ENCODE measurements at regions not wholly inside any gene's neighbourhood (a gene's known extent, or its start where the extent isn't known, plus 50 kb on each side); places are given as distances from the start of the nearest gene placed in this dataset.

DNA sequence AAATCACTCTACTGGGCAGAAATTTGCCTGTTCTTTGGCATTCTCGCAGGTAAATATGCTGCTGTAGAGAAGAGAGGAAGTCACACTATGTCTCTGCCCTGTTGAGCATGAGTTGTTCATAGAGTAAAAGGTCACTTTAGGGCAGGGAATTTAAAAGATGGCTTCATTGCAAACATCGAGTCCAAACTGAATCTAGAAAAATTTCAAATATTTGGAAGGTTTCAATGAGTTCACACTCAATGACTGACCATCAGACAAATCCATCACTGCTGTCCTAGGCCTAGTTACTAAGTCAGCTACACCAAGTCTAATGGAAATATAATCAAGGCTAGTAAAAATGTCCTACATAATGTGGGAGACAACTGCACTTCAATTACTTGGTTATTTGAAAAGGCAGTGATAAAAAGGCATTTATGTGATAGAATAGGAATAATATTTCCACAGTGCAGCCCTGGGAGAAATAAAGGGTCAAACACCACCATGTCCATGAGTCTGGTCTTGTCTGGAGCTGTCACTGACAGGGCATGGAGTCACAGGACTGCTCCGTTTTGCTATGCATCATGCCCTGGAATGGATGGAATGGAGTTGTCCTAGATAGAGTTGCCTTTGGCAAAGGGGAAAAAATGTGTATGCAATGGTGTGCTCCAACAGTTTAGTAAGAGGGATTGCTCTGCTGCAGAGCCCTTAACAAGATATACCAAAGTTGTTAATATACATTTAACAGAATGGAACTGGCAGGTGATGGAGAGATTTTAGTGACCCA is 218.5 kb upstream of the DAPK1 start:
- no peak for DNase-seq
- Histone ChIP-seq H3K36me3 (no peaks in the 10 kb centered on the region), H3K27ac (no peak overlapping the region), H3K27me3 (ENCODE audit: low read depth) (peaks cover under 1% of the 10 kb centered on the region), H3K4me3 (no peak overlapping the region), H3K9me3 (no peaks in the 10 kb centered on the region), H3K4me1 (no peaks in the 10 kb centered on the region)
- no peak for ATAC-seq
- TF ChIP-seq, protein P1, sequence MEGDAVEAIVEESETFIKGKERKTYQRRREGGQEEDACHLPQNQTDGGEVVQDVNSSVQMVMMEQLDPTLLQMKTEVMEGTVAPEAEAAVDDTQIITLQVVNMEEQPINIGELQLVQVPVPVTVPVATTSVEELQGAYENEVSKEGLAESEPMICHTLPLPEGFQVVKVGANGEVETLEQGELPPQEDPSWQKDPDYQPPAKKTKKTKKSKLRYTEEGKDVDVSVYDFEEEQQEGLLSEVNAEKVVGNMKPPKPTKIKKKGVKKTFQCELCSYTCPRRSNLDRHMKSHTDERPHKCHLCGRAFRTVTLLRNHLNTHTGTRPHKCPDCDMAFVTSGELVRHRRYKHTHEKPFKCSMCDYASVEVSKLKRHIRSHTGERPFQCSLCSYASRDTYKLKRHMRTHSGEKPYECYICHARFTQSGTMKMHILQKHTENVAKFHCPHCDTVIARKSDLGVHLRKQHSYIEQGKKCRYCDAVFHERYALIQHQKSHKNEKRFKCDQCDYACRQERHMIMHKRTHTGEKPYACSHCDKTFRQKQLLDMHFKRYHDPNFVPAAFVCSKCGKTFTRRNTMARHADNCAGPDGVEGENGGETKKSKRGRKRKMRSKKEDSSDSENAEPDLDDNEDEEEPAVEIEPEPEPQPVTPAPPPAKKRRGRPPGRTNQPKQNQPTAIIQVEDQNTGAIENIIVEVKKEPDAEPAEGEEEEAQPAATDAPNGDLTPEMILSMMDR (IDR thresholded peaks at IDR 0.05) = no peak
- intact Hi-C loops (cut with DNase I) = no loop called here

DNA sequence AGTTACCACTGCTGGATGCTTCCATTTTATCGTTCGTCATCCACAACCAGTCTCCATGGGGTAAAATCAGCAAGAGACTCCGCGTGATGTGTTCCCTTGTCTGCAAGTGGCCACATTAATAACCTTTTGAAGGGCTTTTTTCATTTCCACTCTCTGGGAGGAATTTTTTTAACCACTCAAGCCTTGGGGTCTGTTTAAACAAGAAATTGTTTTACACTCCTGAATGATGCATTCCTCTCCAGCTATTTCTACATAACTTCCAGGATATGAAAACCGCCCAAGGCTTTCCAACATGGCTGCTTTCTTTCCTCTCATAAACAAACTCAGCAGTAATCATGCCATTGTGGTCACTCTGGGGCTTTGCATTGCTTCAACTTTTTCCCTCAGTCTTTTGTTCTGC is 217.2 kb upstream of the DAPK1 start:
- no peaks in the 10 kb centered on the region for H3K9me3 ChIP-seq
- no peaks in the 10 kb centered on the region for H3K27me3 ChIP-seq (ENCODE audit: low read depth)
- no peaks in the 10 kb centered on the region for H3K36me3 ChIP-seq
- ATAC-seq = peak in 1 of 2 donors; percentile 45
- intact Hi-C loops (cut with DNase I) = no loop called here
- H3K4me3 ChIP-seq = no peak overlapping the region
- no peak for DNase-seq
- TF ChIP-seq, protein P1 (IDR thresholded peaks at IDR 0.05) = no peak
- no peaks in the 10 kb centered on the region for H3K4me1 ChIP-seq
- H3K27ac ChIP-seq = no peak overlapping the region

DNA sequence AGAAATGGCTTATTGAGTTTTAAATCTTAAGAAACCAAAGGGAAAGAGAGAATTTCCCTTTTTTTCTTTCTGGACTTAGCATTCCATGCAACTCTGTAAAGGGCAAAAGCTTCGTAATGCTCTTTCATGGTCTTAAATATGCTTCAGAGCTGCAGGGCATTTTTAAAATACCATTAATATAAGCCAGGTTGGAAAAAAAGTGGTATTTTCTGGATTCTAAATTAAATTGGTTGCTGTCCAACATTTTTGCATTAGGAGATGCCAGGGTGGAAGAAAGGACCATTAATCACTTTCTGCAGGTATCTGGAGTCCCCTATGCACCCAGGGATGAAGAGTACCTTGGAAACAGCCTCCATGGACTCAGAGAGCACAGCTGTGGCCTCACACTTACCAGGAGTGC is 215.1 kb upstream of the DAPK1 start:
- H3K9me3 ChIP-seq = no peaks in the 10 kb centered on the region
- intact Hi-C loops (cut with DNase I) = no loop called here
- DNase-seq (no peak), ATAC-seq (no peak)
- no peaks in the 10 kb centered on the region for H3K27me3 ChIP-seq (ENCODE audit: low read depth)
- TF ChIP-seq, protein P1 (IDR thresholded peaks at IDR 0.05) = no peak
- no peaks in the 10 kb centered on the region for H3K4me1 ChIP-seq
- H3K36me3 ChIP-seq = no peaks in the 10 kb centered on the region
- H3K27ac ChIP-seq = no peak overlapping the region
- no peak overlapping the region for H3K4me3 ChIP-seq

DNA sequence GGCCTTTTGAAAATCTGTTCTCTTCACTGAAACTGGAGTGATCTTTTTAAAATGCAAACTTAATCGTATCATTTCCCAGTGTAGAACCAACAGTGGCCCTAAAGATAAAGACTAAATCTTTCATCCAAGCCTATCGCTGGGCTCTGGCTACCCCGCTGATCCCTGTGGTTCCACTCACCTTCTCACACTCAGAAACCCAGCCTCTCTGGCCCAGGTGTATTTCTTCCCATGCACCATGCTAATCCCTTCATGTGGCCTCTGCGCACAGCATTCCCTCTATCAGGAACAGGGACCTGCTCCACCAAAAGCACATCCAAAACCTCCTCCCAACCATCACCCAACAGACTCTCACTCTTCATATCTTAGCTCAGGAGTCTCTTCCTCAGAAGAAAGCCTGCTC is 214.1 kb upstream of the DAPK1 start:
- no peak for DNase-seq
- ATAC-seq = no peak
- no peak overlapping the region for H3K27ac ChIP-seq
- TF ChIP-seq, protein P1 (IDR thresholded peaks at IDR 0.05) = no peak
- no peak overlapping the region for H3K4me3 ChIP-seq
- intact Hi-C loops (cut with DNase I) = no loop called here
- no peaks in the 10 kb centered on the region for H3K27me3 ChIP-seq (ENCODE audit: low read depth)
- no peaks in the 10 kb centered on the region for H3K9me3 ChIP-seq
- H3K36me3 ChIP-seq = no peaks in the 10 kb centered on the region
- H3K4me1 ChIP-seq = no peaks in the 10 kb centered on the region

DNA sequence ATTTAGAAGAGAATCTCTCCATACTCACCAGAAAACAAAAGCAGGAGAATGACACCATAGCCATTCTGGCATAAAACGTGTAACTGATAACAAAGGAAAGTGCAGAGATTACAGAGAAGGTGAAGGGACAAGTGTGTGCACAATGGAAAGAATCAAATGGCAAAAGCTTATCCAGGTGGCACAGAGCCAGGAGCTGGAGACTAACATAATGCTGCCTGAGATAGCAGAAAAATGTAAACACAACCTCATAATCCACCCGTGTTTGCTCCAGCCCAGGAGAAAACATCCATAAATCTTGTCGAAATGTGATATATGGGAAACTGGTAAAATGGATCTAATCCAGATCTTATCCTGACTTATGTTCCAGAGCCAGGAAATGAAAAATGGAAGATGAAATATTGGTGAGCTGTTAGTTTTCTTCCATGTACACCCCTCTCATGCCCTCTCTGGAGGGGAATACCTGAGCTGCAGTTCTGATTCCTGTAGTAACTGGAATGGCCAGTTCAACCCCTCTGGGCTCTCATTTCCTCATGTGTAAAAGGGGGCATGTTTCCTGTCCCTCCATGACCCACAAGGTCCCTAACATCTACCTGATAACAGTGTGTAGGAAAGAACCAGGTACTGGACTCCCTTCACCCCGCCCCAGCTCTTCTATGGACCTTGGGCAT is 212.3 kb upstream of the DAPK1 start:
- Histone ChIP-seq H3K9me3 (no peaks in the 10 kb centered on the region), H3K4me1 (no peaks in the 10 kb centered on the region), H3K27ac (no peak overlapping the region), H3K36me3 (no peaks in the 10 kb centered on the region), H3K27me3 (ENCODE audit: low read depth) (peaks cover 4% of the 10 kb centered on the region), H3K4me3 (no peak overlapping the region)
- intact Hi-C loops (cut with DNase I) = no loop called here
- no peak for DNase-seq
- TF ChIP-seq, protein P1 (IDR thresholded peaks at IDR 0.05) = no peak
- ATAC-seq = no peak
